ENCODE measurements at regions not wholly inside any gene's neighbourhood (a gene's known extent, or its start where the extent isn't known, plus 50 kb on each side); places are given as distances from the start of the nearest gene placed in this dataset.
A peak's percentile ranks its signal among the peaks of the same experiment; 100 is the strongest.
"Not testable (repeated sequence)": the region's sequence is repeated elsewhere in the genome, so short reads cannot be mapped to it uniquely, and the experiment has no call there.

GRCh38 chr1:5616366-5617178, 375.7 kb downstream of the NPHP4 start:
- H3K4me1 ChIP-seq (ENCODE audit: insufficient read depth, low read length) = no peaks in the 10 kb centered on the region
- H3K27me3 ChIP-seq (ENCODE audit: insufficient read depth, low read length, poor library complexity, severe bottlenecking) = no peaks in the 10 kb centered on the region
- CTCF ChIA-PET = no interaction called here
- no peak overlapping the region for H3K4me3 ChIP-seq (ENCODE audit: low read length)
- Mint-ChIP-seq H3K36me3 (no peaks in the 10 kb centered on the region), H3K4me1 (no peaks in the 10 kb centered on the region), H3K27ac (no peak overlapping the region), H3K27me3 (peaks cover 24 to 69% of the 10 kb centered on the region in 2 donors), H3K4me3 (no peak overlapping the region), H3K9me3 (peaks cover 0 to 2% (median 0%) of the 10 kb centered on the region in 5 donors)
- POLR2A ChIA-PET = no interaction called here
- no peak for DNase-seq
- H3K27ac ChIP-seq (ENCODE audit: low read depth, low read length) = no peak overlapping the region
- no peaks in the 10 kb centered on the region for H3K36me3 ChIP-seq (ENCODE audit: insufficient read depth, low read length)
- H3K9me3 ChIP-seq (ENCODE audit: low read length) = no peaks in the 10 kb centered on the region

GRCh38 chr1:5615076-5615475, 377.1 kb downstream of the NPHP4 start:
- POLR2A ChIA-PET = no interaction called here
- H3K36me3 ChIP-seq (ENCODE audit: insufficient read depth, low read length) = no peaks in the 10 kb centered on the region
- Mint-ChIP-seq H3K36me3 (no peaks in the 10 kb centered on the region), H3K27me3 (peaks cover 23 to 73% of the 10 kb centered on the region in 2 donors), H3K27ac (no peak overlapping the region), H3K4me1 (no peaks in the 10 kb centered on the region), H3K4me3 (no peak overlapping the region), H3K9me3 (peaks cover 0 to 5% (median 0%) of the 10 kb centered on the region in 5 donors)
- CTCF ChIA-PET = no interaction called here
- no peak overlapping the region for H3K27ac ChIP-seq (ENCODE audit: low read depth, low read length)
- H3K27me3 ChIP-seq (ENCODE audit: insufficient read depth, low read length, poor library complexity, severe bottlenecking) = no peaks in the 10 kb centered on the region
- DNase-seq = no peak
- no peak overlapping the region for H3K4me3 ChIP-seq (ENCODE audit: low read length)
- no peaks in the 10 kb centered on the region for H3K4me1 ChIP-seq (ENCODE audit: insufficient read depth, low read length)
- H3K9me3 ChIP-seq (ENCODE audit: low read length) = no peaks in the 10 kb centered on the region

DNA sequence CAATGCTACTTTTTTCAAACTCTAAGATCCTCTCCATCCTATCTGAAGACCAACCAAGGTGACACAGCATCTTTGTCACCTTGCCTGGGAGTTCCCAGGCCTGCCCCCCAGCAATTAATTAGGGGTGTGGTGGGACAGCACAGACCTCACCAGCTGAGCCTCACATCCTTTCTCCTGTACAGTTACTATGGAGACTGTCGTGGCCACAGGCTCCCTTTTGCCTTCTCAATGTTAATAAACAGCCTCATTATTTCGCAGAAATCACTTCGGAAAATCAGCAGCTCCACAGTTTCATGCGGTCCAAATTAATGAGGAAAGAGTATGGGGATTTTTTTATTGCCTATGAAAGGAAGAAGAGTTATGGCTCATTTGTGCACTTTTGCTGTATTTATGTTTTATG, 378.3 kb downstream of the NPHP4 start:
- Histone ChIP-seq H3K9me3 (ENCODE audit: low read length) (no peaks in the 10 kb centered on the region), H3K4me3 (ENCODE audit: low read length) (no peak overlapping the region), H3K27ac (ENCODE audit: low read depth, low read length) (no peak overlapping the region), H3K27me3 (ENCODE audit: insufficient read depth, low read length, poor library complexity, severe bottlenecking) (no peaks in the 10 kb centered on the region), H3K36me3 (ENCODE audit: insufficient read depth, low read length) (no peaks in the 10 kb centered on the region), H3K4me1 (ENCODE audit: insufficient read depth, low read length) (no peaks in the 10 kb centered on the region)
- H3K4me1 Mint-ChIP-seq = no peaks in the 10 kb centered on the region
- CTCF ChIA-PET = no interaction called here
- H3K27me3 Mint-ChIP-seq = peaks cover 28 to 75% of the 10 kb centered on the region in 2 donors
- H3K36me3 Mint-ChIP-seq = peaks cover 0 to 4% (median 2%) of the 10 kb centered on the region in 3 donors
- H3K4me3 Mint-ChIP-seq = no peak overlapping the region
- DNase-seq = no peak
- no peak overlapping the region for H3K27ac Mint-ChIP-seq
- POLR2A ChIA-PET = no interaction called here
- peaks cover 0 to 7% (median 2%) of the 10 kb centered on the region in 5 donors for H3K9me3 Mint-ChIP-seq

DNA sequence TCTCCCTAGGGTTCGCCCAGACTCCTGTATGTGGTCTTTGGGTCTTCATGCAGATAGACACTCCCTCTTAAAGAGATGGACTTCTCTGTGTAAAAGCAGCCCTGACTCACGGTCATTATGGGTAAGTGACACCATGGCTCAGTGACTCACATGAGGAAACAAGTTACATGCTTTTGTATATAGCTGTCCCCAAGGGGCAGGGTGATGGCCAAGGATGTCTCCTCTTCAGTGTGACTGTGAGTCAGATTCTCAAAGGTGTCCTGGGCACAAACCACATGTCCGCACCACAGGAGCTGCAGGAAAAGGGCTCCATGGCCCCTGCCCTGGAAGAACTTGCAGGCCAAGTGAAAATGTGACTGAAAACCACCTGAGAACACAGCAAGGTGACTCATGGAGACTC, 380.4 kb downstream of the NPHP4 start:
- DNase-seq = no peak
- Mint-ChIP-seq H3K27ac (no peak overlapping the region), H3K4me3 (no peak overlapping the region), H3K27me3 (peaks cover 22 to 60% of the 10 kb centered on the region in 2 donors), H3K36me3 (peaks cover 0 to 4% (median 2%) of the 10 kb centered on the region in 3 donors), H3K9me3 (peaks cover 0 to 6% (median 2%) of the 10 kb centered on the region in 5 donors), H3K4me1 (no peaks in the 10 kb centered on the region)
- no peaks in the 10 kb centered on the region for H3K36me3 ChIP-seq (ENCODE audit: insufficient read depth, low read length)
- H3K4me1 ChIP-seq (ENCODE audit: insufficient read depth, low read length) = no peaks in the 10 kb centered on the region
- no peak overlapping the region for H3K4me3 ChIP-seq (ENCODE audit: low read length)
- POLR2A ChIA-PET = no interaction called here
- CTCF ChIA-PET = interaction anchor here (1.5 kb wide), 1 partner anchor 100 kb away, joined by 3 read pairs; no protein-coding TSS in a partner anchor
- no peaks in the 10 kb centered on the region for H3K27me3 ChIP-seq (ENCODE audit: insufficient read depth, low read length, poor library complexity, severe bottlenecking)
- H3K27ac ChIP-seq (ENCODE audit: low read depth, low read length) = no peak overlapping the region
- H3K9me3 ChIP-seq (ENCODE audit: low read length) = no peaks in the 10 kb centered on the region

DNA sequence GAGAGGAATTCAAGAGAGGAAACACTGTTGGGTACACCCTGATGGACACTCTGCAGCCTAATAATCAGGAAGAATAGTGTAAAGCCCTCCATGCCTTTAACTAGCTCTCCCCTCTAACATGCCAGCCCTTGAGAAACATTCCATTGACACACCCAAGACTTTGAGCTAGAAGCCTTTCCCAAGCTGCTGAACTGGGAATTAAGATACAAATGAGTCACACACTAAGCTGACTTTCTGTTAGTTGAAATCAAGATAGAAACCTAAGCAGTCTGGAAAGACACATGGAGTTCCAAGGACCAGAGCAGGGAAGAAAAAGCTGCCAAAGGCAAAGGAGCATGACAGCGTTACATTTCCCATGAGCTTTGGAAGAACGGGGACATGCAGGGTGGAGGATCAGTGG, 380.8 kb downstream of the NPHP4 start:
- no peak for DNase-seq
- ChIA-PET CTCF (interaction anchor here (1.5 kb wide), 1 partner anchor 100 kb away, joined by 3 read pairs; no protein-coding TSS in a partner anchor), POLR2A (no interaction called here)
- Mint-ChIP-seq H3K36me3 (peaks cover 0 to 4% (median 2%) of the 10 kb centered on the region in 3 donors), H3K27ac (no peak overlapping the region), H3K9me3 (peaks cover 0 to 5% (median 2%) of the 10 kb centered on the region in 5 donors), H3K27me3 (peaks cover 22 to 56% of the 10 kb centered on the region in 2 donors), H3K4me1 (no peaks in the 10 kb centered on the region), H3K4me3 (no peak overlapping the region)
- H3K9me3 ChIP-seq (ENCODE audit: low read length) = no peaks in the 10 kb centered on the region
- no peaks in the 10 kb centered on the region for H3K4me1 ChIP-seq (ENCODE audit: insufficient read depth, low read length)
- no peaks in the 10 kb centered on the region for H3K36me3 ChIP-seq (ENCODE audit: insufficient read depth, low read length)
- H3K27me3 ChIP-seq (ENCODE audit: insufficient read depth, low read length, poor library complexity, severe bottlenecking) = no peaks in the 10 kb centered on the region
- no peak overlapping the region for H3K4me3 ChIP-seq (ENCODE audit: low read length)
- H3K27ac ChIP-seq (ENCODE audit: low read depth, low read length) = no peak overlapping the region

DNA sequence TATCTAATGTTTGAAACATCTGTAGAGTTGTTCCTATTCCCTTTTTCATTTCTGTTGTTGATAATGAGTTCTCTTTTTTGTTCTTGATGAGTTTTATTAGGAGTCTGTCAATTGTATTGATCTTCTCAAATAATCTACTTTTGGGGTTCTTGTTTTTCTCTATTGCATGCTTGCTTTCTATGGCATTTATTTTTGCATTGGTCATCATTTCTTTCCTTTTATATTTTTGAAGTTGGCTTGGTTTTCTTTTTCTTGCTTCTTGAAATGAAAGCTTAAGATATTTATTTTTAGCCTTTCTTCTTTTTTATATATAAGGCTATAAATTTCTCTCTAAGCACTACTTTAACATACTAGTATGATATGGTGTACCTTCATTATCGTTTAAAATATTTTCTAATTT, 381.8 kb downstream of the NPHP4 start:
- H3K4me1 ChIP-seq (ENCODE audit: insufficient read depth, low read length) = no peaks in the 10 kb centered on the region
- H3K27me3 Mint-ChIP-seq = peaks cover 22 to 49% of the 10 kb centered on the region in 2 donors
- no peaks in the 10 kb centered on the region for H3K36me3 ChIP-seq (ENCODE audit: insufficient read depth, low read length)
- DNase-seq = no peak
- H3K36me3 Mint-ChIP-seq = peaks cover 0 to 4% (median 2%) of the 10 kb centered on the region in 3 donors
- no peak overlapping the region for H3K4me3 Mint-ChIP-seq
- no peak overlapping the region for H3K27ac Mint-ChIP-seq
- POLR2A ChIA-PET = interaction anchor here (0.6 kb wide), 1 partner anchor 90 kb away, joined by 8 read pairs; no protein-coding TSS in a partner anchor
- H3K27ac ChIP-seq (ENCODE audit: low read depth, low read length) = no peak overlapping the region
- no peaks in the 10 kb centered on the region for H3K9me3 ChIP-seq (ENCODE audit: low read length)
- H3K27me3 ChIP-seq (ENCODE audit: insufficient read depth, low read length, poor library complexity, severe bottlenecking) = no peaks in the 10 kb centered on the region
- CTCF ChIA-PET = interaction anchor here (1.5 kb wide), 1 partner anchor 99 kb away, joined by 3 read pairs; no protein-coding TSS in a partner anchor
- no peak overlapping the region for H3K4me3 ChIP-seq (ENCODE audit: low read length)
- peaks cover 0 to 5% (median 2%) of the 10 kb centered on the region in 5 donors for H3K9me3 Mint-ChIP-seq
- no peaks in the 10 kb centered on the region for H3K4me1 Mint-ChIP-seq

- Histone ChIP-seq H3K36me3 (ENCODE audit: insufficient read depth, low read length) (no peaks in the 10 kb centered on the region), H3K27me3 (ENCODE audit: insufficient read depth, low read length, poor library complexity, severe bottlenecking) (no peaks in the 10 kb centered on the region), H3K27ac (ENCODE audit: low read depth, low read length) (no peak overlapping the region), H3K9me3 (ENCODE audit: low read length) (no peaks in the 10 kb centered on the region), H3K4me3 (ENCODE audit: low read length) (no peak overlapping the region), H3K4me1 (ENCODE audit: insufficient read depth, low read length) (no peaks in the 10 kb centered on the region)
- Mint-ChIP-seq H3K27ac (no peak overlapping the region), H3K4me1 (no peaks in the 10 kb centered on the region), H3K27me3 (peaks cover 5 to 25% of the 10 kb centered on the region in 2 donors), H3K4me3 (no peak overlapping the region), H3K9me3 (peaks cover 0 to 8% (median 0%) of the 10 kb centered on the region in 5 donors), H3K36me3 (no peaks in the 10 kb centered on the region)
- POLR2A ChIA-PET = no interaction called here
- CTCF ChIA-PET = no interaction called here
- DNase-seq = no peak
Measured at GRCh38 chr1:5603353-5604104, 388.7 kb downstream of the NPHP4 start.

DNA sequence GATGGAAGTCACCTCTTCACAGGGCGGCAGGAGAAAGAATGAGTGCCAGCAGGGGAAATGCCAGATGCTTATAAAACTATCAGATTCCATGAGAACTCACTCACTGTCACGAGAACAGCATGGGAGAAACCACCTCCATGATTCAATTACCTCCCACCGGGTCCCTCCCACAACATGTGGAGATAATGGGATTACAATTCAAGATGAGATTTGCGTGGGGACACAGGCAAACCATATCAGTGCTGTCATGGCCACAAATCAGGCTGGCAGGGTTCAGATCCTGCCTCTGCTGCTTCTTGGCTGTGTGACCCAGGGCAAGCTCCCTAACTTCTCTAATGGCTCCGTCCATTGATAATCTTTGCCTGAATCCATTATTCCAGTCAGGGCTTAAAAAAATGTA, 389.5 kb downstream of the NPHP4 start:
- H3K27ac ChIP-seq (ENCODE audit: low read depth, low read length); H3K4me3 Mint-ChIP-seq; H3K27me3 ChIP-seq (ENCODE audit: insufficient read depth, low read length, poor library complexity, severe bottlenecking); H3K4me1 ChIP-seq (ENCODE audit: insufficient read depth, low read length); H3K36me3 ChIP-seq (ENCODE audit: insufficient read depth, low read length); DNase-seq; H3K4me3 ChIP-seq (ENCODE audit: low read length); H3K9me3 Mint-ChIP-seq; H3K36me3 Mint-ChIP-seq; POLR2A ChIA-PET; H3K9me3 ChIP-seq (ENCODE audit: low read length); CTCF ChIA-PET; H3K4me1 Mint-ChIP-seq: not testable (repeated sequence)
- Mint-ChIP-seq H3K27me3 (peaks cover 5 to 25% of the 10 kb centered on the region in 2 donors), H3K27ac (peak overlapping the region in 1 of 8 donors; percentile 21)
